GM19395 (cell line): ENCODE measurements at regions not wholly inside any gene's neighbourhood (a gene's known extent, or its start where the extent isn't known, plus 50 kb on each side); places are given as distances from the start of the nearest gene placed in this dataset.
"Not testable (repeated sequence)": the region's sequence is repeated elsewhere in the genome, so short reads cannot be mapped to it uniquely, and the experiment has no call there.

Experiments
- ATAC-seq: cut with Tn5 transposase; IDR thresholded peaks from one replicate; pipeline ENCODE4 v1.9.1; 2021; ENCODE audit warnings: mild to moderate bottlenecking, moderate library complexity; ENCODE audit not compliant: unreplicated experiment

DNA sequence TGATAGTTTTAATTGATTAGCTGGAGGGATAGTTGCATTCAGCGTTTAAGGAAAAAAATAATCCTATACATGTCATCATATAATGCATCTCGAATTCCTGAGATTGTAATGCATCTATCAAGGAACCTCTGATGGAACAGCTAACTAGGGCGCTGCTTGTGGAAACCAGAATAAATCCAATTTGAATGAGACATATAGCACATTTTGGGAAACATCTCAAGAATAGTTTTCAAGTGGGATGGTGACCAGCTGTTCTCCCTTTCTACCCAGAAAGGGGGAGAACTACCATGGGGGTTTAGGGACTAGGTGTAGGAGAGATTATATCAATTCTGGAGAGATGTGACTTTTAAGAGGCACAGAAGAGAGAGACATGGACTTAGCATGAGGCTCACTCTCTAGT, 319.3 kb upstream of the BRINP1 start:
- no peak for ATAC-seq

DNA sequence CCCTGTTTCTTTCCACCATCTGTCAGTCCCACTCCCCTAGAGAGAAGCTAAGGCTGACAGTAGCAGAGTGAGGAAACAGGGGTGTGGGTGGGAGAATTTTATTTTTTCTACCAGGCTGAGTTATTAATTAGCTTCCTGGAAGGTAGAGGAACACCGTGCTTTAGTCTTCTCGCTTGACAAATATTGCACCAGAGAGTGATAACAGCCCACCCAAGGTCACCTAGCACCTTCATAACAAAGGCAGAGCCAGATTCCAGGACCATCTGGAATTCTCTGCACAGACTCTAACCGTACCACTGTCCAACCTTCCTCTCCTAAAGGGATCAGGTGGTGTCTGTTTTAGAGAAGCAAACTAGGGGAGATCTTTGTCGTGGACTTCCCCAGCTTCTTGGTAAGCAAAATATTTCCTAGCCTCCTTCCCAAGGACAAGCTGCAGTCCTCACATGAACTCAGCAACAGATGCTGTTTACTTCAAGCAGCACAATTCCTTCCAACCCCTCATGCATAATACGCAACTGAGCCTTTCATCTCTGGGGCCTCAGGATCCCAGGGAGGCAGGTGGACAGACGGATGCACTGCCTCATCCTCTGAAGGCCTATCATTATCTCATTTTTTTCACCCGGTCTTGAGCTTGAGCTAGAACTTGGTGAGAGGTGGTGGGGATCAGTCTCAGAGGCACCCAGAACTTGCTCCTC, 308.7 kb upstream of the BRINP1 start:
- no peak for ATAC-seq

DNA sequence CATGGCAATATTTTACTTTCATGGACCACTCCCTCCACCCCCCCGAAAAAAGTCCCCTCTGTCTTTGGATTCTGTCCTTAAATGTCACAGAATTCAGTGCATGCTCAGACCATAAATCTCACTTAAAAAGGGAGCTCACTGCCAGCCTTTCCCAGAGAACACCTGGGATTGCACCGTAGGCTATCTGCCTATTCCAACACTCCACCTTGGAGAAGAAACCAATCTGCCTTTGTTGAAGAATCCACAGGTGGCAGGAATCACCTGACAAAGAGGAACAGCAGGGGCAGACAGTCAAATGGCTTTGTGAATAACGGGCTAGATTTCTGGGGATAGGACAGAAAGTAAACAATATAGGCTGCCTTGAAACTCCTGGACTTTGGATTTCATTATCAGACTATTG, 306.7 kb upstream of the BRINP1 start:
- ATAC-seq: no peak

DNA sequence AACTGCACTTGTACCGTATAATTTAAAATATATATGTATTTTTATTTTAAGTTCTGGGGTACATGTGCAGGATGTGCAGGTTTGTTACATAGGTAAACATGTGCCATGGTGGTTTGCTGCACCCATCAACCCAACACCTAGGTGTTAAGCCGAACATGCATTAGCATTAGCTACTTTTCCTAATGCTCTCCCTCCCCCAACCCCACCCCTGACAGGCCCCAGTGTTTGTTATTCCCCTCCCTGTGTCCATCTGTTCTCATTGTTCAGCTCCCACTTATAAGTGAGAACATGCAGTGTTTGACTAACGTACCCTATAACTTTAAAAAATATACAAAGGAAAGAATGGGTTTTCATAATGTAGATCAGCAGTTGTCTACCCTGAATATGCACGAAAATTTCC, 303.5 kb upstream of the BRINP1 start:
- not testable (repeated sequence) for ATAC-seq

DNA sequence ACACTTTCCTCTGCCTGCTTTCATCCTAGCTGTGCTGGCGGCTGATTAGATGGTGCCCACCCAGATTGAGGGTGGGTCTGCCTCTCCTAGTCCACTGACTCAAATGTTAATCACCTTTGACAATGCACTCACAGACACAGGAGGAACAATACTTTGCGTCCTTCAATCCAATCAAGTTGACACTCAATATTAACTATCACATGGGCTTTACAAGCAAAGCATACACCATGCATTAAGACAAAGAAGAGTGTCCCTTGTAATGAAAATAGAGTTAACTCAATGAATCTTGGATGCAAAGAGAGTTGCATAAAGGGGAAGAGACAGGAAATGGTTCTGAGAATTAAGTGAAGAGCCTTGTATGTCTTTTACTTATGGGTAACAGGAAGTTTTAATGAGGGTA, 298.7 kb upstream of the BRINP1 start:
- ATAC-seq: no peak

DNA sequence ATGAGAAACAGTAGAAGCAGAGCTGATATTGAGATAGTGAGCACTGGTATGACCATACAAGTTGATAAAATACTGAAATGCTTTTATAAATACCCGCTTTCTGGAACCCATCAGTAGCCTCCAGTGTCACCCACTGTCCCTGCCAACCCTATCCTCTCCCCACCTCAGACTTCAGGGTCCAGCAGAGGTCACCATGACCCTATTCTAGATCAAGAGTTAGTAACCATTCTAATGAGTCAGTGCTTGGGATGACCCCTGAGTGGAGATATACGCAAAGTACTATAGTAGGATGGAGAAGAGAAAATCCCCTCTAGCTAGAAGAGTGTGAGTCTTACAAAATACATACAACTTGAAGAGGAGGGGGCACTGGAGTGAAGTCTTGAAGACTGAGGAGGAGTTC, 297.9 kb upstream of the BRINP1 start:
- ATAC-seq: no peak

DNA sequence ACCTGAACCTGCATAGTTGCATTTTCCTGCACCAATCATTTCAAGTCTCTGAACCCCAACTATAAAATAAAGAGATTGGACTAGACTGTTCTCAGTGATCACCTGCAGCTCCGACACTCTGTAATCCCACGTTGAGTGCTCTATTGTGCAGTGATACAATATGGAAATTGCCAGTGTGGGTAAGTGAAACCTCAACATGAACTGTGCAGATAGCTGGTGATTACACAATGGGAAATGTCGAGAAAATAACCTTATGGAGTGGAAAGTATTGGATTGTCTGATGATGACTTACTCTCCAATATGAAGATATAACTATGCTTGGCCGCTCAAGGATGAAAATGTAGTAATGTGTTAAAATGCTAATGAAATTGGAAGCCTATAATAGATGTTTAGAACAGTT, 293.1 kb upstream of the BRINP1 start:
- no peak for ATAC-seq

DNA sequence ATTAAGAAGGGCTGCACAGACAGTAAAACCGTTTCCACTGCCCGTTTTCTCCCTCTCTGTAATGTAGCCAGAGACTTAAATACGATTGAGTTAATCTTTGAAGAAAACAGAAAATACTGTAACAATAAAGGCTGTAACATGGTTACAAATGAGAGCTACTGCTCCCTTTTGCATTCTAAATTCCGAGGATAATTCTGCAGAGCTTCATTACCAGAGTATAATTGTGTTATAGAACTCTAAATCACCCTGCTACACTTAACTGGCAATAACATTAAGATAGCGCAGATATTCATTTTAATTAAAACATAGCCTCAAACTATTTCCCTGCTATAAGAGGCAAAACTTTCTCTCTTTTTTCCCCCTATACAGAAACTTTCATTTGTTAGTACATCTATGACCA, 283.7 kb upstream of the BRINP1 start:
- no peak for ATAC-seq

DNA sequence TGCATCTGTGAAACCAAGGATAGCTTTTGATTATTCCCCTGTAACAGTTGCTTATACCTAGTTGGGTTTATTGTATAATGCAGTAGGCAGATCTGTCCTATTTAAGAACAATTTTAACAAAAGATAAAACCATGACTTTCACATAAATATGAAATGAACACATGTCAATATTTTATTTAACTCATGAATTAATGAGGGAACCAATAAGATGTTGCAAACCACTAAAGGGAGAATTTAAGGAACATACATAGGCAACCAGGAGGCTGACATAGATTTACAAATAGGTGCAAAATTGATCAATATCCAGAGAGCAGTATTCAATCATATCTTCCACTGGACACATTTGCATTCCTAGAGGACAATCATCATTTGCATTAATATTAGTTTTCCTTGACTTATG, 280.0 kb upstream of the BRINP1 start:
- no peak for ATAC-seq

DNA sequence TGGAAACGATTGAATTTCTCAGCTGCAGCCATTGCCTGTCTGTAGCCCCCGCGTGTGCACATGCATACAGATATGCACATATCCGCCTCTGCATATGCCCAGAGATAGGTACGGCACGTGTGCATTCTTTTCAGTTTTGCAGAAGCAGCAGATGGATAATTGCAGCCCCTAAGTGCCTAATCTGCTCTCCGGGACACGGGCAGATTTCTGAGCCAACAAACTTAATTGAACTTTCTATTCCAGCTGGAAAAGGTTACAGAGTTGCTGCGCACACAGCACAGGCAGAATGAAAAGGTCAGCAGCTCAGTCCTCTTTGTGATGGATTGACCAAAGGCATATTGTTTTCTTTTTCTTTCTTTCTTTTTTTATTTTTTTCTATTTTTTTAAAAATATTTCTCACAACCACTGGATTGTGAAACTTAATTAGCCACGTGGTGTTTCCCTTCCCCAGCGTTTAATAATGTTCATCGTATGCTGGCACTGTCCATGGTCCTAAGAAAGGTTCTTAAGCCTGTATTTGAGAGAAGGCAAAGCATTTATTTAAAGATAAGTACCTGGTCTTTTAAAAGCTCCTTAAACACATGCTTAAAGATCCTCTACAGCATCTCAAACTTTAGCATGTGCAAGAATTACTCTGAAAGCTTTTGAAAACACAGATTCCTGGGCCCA, 270.2 kb upstream of the BRINP1 start:
- no peak for ATAC-seq

DNA sequence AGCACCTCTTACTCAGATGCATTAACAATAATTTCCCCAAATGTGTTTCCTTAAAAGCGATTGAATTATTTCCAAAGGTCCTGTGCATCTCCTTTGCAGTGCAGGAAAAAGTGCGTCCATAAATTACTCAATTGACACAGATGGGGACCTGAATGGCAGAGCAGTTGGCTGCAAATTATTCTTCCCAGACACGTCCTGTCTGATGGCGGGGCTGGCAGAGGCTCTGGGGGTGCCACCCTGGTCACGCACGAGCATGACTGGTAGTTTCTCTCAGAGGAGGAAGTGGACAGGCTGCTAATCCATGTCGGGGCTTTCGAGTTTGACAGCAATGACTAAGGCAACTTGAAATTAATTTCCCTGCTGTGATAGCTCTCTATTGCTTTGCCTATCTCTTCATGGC, 264.8 kb upstream of the BRINP1 start:
- ATAC-seq: no peak

DNA sequence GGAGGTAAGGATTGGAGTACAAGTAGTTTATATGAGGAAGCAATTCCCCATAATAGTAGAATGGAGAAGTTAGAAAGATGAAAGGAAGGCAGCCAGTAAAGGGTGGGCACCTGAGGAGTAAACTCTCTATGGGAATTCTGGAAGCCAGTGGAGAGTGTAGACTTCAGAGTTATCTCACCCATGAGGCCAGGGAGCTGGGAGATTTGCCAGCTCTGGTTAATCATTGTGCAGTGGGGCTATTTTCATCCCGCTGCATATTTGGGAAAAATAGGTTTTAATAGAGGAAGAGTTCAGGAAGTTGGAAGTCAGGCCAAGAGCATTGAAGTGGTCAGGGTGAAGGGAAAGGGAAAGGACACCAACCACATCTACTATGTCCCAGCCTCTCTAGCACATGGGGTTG, 242.3 kb upstream of the BRINP1 start:
- ATAC-seq: no peak

DNA sequence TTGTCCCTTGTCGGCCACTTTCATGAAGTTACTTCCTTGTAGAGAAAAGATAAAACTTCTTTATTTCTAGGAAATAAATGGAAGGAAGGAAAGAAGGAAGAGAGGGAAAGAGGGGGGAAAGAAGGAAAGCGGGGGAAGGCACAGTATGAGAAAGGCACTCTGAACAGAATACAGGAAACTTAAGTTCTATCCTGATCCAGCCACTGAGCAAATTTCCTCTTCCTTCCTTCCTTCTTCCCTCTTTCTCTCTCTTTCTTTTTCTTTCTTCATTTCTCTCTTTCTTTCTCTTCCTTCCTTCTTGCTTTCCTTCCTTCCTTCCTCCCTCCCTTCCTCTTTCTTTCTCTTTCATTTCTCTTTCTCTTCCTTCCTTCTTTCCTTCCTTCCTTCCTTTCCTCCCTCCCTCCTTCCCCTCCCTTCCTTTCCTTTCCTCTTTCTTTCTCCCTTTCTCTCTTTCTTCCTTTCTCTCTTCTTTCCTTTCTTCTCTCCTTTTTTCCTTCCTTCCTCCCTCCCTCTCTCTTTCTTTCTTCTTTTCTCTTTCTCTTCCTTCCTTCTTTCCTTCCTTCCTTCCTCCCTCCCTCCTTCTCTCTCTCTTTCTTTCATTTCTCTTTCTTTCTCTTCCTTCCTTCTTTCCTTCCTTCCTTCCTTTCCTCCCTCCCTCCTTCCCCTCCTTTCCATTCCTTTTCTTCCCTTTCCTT, 240.2 kb upstream of the BRINP1 start:
- ATAC-seq: no peak

DNA sequence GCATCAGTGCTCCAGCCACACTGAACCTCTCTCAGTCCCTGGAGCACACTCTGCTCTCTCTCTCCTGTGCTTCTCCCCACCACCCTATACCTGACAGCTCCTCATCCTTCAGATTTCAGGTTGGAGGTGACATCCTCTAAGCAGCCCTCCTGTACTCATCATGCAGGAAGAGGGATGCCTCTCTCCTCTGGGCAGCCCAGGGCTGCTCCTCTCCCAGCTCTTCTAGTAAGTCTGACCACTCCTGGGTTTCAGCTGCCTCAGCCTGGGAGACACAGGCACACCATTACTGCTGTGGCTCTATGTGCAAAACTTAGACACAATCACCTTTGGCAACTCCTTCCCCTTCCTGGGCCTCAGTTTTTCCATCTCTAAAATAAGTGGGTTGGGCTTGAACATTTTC, 232.4 kb upstream of the BRINP1 start:
- no peak for ATAC-seq

DNA sequence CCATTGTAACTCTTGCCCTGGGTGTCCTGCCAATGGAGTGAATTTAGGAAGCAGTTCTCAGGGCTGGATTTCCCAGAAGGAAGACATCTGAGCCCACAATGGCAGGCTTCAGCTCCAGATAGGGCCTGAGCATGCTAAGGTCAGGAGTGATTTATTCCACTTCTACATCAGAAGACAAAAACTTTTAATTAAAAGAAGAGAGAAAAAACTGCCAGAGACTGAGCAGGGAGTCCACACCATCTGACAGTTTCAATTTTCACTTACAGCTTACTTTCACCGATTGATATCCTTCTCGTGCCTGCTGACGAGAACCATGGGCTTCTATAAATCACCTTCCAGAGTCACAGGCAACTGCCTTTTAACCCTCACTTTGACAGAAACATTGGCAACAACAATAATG, 228.3 kb upstream of the BRINP1 start:
- no peak for ATAC-seq

DNA sequence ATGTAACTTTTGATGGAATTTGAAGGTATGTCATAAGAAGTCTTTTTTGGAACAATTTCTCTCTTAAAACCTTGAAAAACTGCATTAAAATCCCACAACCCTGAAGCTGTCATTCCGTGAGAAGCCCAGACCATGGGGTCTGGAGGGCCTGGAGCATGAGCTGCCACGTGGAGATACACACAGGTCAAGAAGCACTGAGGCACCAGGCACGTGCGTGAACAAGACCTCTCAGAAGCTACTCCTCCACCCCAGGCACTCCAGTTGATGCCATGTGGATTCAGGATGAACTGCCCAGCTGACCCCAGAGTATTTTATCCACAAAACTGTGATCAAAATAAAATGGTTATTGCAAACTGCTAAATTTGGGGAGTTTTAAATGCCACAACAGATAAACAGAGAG, 227.5 kb upstream of the BRINP1 start:
- ATAC-seq: no peak

DNA sequence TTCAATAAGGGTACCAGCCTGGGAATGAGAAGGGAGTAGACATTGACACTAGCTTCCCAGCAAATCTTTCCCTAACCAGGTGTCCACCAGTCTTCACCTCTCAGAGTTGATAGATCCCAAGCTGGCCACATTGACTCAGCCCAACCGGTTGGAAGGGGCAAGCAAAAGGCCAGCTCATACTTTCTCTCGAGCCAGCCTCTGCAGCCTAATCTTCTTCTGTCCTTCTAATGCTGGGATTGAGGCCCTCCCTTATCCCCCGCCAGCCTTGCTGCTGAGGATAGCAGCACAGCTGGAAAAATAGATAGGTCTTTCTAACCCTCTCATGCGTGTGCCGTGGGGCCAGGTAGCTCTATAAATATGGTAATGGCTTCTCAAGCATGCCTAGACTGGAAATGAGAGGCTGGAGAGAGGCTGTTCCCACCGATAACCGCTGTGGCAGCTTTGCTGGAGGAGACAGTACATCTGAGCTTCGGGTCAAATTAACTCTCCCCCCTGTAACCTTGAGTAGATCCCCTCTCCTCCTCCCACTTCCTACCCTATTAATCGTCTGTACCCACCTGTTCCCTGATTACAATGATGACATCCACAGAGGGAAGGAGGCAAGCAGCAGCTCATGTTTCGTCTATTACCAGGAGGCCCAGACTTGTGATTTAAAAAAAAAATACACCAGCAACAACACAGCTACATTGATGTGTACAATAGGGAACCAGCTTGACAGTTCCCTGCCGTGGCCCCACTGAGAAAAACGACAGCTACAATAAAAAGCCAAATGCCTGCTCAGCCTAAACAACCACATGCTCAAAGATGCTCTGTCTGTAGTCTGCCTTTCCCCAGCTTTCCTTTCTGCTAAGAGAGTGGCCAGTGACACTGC, 219.9 kb upstream of the BRINP1 start:
- no peak for ATAC-seq

DNA sequence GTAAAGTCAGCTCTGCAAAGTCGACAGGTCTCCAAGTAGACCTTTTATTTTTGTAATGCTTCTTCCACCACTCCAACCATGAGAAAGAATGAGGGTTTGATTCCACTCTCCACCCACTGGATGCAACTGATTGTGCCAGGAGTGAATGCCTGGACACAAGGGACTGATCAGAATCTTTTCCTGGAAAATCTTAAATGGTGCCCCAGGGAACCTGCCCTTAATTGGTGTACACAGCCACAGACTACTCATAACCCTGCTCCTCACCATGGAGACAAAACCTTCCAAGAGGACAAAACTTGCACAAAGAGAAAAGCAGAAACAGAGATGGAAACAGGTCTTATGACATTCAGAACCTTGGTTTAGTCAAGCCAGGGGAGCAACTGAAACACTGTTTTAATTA, 208.6 kb upstream of the BRINP1 start:
- ATAC-seq: no peak

DNA sequence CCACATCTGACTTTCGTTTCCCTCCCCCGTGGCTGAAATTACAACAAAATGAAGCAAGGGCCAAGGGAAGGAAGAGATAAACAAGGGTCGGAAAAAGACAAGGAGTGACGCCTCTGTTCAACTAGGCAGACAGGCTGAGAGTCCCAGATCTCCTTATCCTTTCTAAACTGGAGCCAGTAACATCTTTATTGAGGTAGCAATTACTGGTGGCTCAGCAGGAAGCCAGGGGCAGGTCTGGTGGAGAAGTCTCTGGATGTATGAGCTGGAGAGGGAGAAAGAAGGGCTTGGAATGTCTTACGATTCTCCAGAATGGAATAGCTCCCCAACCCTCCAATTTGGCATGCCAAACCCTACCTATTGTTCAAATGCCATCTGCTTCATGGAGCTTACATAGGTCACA, 190.8 kb upstream of the BRINP1 start:
- no peak for ATAC-seq

DNA sequence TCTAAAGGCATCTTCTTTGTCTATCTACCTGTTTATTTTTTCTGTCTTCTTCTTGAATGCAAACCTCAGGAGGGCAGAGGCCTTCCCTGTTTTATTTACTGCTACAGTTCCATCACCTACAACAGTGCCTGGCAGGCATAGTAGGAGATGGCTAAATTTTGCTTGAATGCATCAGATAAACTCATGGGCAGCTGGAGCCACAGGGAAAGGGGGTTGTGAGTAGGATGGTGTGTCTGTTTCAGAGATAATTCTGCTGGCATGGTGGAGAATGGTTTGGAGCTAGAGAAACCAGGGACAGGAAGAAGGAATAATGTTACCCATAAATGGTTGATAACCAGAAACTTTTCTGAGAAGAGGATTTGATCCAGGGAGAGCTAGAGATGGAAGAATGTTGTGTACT, 189.8 kb upstream of the BRINP1 start:
- ATAC-seq: no peak

DNA sequence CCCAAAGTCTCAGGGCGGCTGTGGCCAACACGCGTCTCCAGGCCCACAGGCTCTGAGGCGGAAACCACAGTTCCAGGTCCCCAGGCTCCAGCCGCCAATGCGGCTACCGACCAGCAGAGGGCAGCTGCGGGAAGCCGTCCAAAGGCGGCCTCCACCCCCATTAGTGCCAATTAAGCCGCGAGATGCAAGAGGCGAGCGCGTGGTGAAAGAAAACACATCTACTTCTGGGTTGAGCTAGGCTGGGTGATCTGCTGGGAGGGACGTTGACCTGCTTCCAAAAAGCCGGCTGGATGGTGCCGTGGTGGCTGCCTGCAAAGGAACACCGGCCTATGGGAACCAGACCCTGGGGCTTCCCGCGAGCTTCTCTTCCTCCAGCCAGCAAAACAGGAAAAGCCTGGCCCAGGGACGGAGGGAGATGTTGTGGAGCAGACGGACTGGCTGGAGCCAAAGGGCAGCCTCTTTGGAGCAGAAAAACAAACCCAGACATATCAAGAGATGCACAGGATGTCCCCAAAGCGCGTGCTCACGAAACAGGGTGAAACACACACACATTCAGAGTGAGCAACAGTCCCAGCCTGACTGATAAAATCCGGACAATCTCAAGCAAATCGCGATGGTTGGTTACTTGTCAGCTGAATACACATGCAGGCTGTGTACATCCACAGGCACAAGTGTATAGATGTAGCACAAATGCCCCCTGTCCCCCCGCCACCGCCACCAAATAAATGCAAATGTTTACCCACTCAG, 187.1 kb upstream of the BRINP1 start:
- peak; percentile 99 for ATAC-seq
